ENCODE measurements at regions not wholly inside any gene's neighbourhood (a gene's known extent, or its start where the extent isn't known, plus 50 kb on each side); places are given as distances from the start of the nearest gene placed in this dataset.

GRCh38 chr10:61299841-61300240 is 153.3 kb downstream of the TMEM26 start:
- Histone ChIP-seq H3K27me3 (ENCODE audit: insufficient read depth, low read length, poor library complexity) (no peaks in the 10 kb centered on the region), H3K79me2 (ENCODE audit: insufficient read depth, low read length) (no peaks in the 10 kb centered on the region), H3K36me3 (ENCODE audit: insufficient read depth, low read length) (no peaks in the 10 kb centered on the region; the same call in 1 of the 2 replicates), H3K9me3 (ENCODE audit: insufficient read depth, low read length, severe bottlenecking) (peaks cover 8% of the 10 kb centered on the region), H3K27ac (ENCODE audit: low read length) (no peak overlapping the region), H3K4me3 (ENCODE audit: low read depth in 1 of 2, low read length in 2 of 2) (no peak overlapping the region), H2AFZ (ENCODE audit: low read depth, low read length) (no peak overlapping the region), H3K4me1 (ENCODE audit: insufficient read depth, low read length) (peaks cover 23% of the 10 kb centered on the region), H3K4me2 (ENCODE audit: insufficient read depth, low read length) (no peak overlapping the region), H4K20me1 (ENCODE audit: insufficient read depth, low read length) (no peaks in the 10 kb centered on the region), H3K9ac (ENCODE audit: low read depth, low read length) (no peak overlapping the region)
- no peak for TF ChIP-seq EZH2 (IDR thresholded peaks at IDR 0.05; ENCODE audit: borderline replicate concordance, low read depth, low read length, severe bottlenecking)
- no peak for TF ChIP-seq CTCF (IDR thresholded peaks at IDR 0.05; ENCODE audit: borderline replicate concordance, extremely low read depth, low read length, poor library complexity, severe bottlenecking)
- ATAC-seq (ENCODE audit: insufficient read depth, low read depth): no peak
- no peak for DNase-seq

- no peak for ATAC-seq (ENCODE audit: insufficient read depth, low read depth)
- no peaks in the 10 kb centered on the region for H3K27me3 ChIP-seq (ENCODE audit: insufficient read depth, low read length, poor library complexity)
- peaks cover 25% of the 10 kb centered on the region for H3K4me1 ChIP-seq (ENCODE audit: insufficient read depth, low read length)
- H3K27ac ChIP-seq (ENCODE audit: low read length): no peak overlapping the region
- no peak overlapping the region for H3K9ac ChIP-seq (ENCODE audit: low read depth, low read length)
- no peaks in the 10 kb centered on the region for H3K79me2 ChIP-seq (ENCODE audit: insufficient read depth, low read length)
- TF ChIP-seq CTCF (IDR thresholded peaks at IDR 0.05; ENCODE audit: borderline replicate concordance, extremely low read depth, low read length, poor library complexity, severe bottlenecking) (no peak), EZH2 (IDR thresholded peaks at IDR 0.05; ENCODE audit: borderline replicate concordance, low read depth, low read length, severe bottlenecking) (no peak)
- H3K9me3 ChIP-seq (ENCODE audit: insufficient read depth, low read length, severe bottlenecking): peaks cover 8% of the 10 kb centered on the region
- H2AFZ ChIP-seq (ENCODE audit: low read depth, low read length): no peak overlapping the region
- H4K20me1 ChIP-seq (ENCODE audit: insufficient read depth, low read length): no peaks in the 10 kb centered on the region
- H3K4me3 ChIP-seq (ENCODE audit: low read depth in 1 of 2, low read length in 2 of 2): no peak overlapping the region
- H3K36me3 ChIP-seq (ENCODE audit: insufficient read depth, low read length): no peaks in the 10 kb centered on the region; the same call in 1 of the 2 replicates
- no peak for DNase-seq
- H3K4me2 ChIP-seq (ENCODE audit: insufficient read depth, low read length): no peak overlapping the region
Measured at GRCh38 chr10:61299156-61299555, 154.0 kb downstream of the TMEM26 start.

GRCh38 chr10:61298194-61298593 is 155.0 kb downstream of the TMEM26 start:
- no peak overlapping the region for H3K27ac ChIP-seq (ENCODE audit: low read length)
- TF ChIP-seq CTCF (IDR thresholded peaks at IDR 0.05; ENCODE audit: borderline replicate concordance, extremely low read depth, low read length, poor library complexity, severe bottlenecking): no peak
- no peak for TF ChIP-seq EZH2 (IDR thresholded peaks at IDR 0.05; ENCODE audit: borderline replicate concordance, low read depth, low read length, severe bottlenecking)
- peaks cover 8% of the 10 kb centered on the region for H3K9me3 ChIP-seq (ENCODE audit: insufficient read depth, low read length, severe bottlenecking)
- no peak for DNase-seq
- H3K4me2 ChIP-seq (ENCODE audit: insufficient read depth, low read length): no peak overlapping the region
- no peaks in the 10 kb centered on the region for H3K27me3 ChIP-seq (ENCODE audit: insufficient read depth, low read length, poor library complexity)
- no peak overlapping the region for H3K9ac ChIP-seq (ENCODE audit: low read depth, low read length)
- H2AFZ ChIP-seq (ENCODE audit: low read depth, low read length): no peak overlapping the region
- no peaks in the 10 kb centered on the region; the same call in 1 of the 2 replicates for H3K36me3 ChIP-seq (ENCODE audit: insufficient read depth, low read length)
- peaks cover 25% of the 10 kb centered on the region for H3K4me1 ChIP-seq (ENCODE audit: insufficient read depth, low read length)
- no peak for ATAC-seq (ENCODE audit: insufficient read depth, low read depth)
- no peaks in the 10 kb centered on the region for H3K79me2 ChIP-seq (ENCODE audit: insufficient read depth, low read length)
- H3K4me3 ChIP-seq (ENCODE audit: low read depth in 1 of 2, low read length in 2 of 2): peak overlapping the region in 1 of 2 experiments; percentile 12; a peak in 1 of 4 replicates
- no peaks in the 10 kb centered on the region for H4K20me1 ChIP-seq (ENCODE audit: insufficient read depth, low read length)

GRCh38 chr10:61296161-61296560 is 157.0 kb downstream of the TMEM26 start:
- no peak overlapping the region for H2AFZ ChIP-seq (ENCODE audit: low read depth, low read length)

More at GRCh38 chr10:61296161-61296560, 157.0 kb downstream of the TMEM26 start:
- DNase-seq (peak; percentile 73), ATAC-seq (ENCODE audit: insufficient read depth, low read depth) (peak; percentile 93)
- H3K27ac ChIP-seq (ENCODE audit: low read length): peak overlapping the region; percentile 28; the same call in 1 of the 2 replicates
- no peaks in the 10 kb centered on the region; the same call in 1 of the 2 replicates for H3K36me3 ChIP-seq (ENCODE audit: insufficient read depth, low read length)
- H3K79me2 ChIP-seq (ENCODE audit: insufficient read depth, low read length): no peaks in the 10 kb centered on the region
- H4K20me1 ChIP-seq (ENCODE audit: insufficient read depth, low read length): no peaks in the 10 kb centered on the region
- H3K27me3 ChIP-seq (ENCODE audit: insufficient read depth, low read length, poor library complexity): no peaks in the 10 kb centered on the region
- no peak overlapping the region for H3K4me2 ChIP-seq (ENCODE audit: insufficient read depth, low read length)
- H3K4me3 ChIP-seq (ENCODE audit: low read depth in 1 of 2, low read length in 2 of 2): no peak overlapping the region
- H3K9ac ChIP-seq (ENCODE audit: low read depth, low read length): no peak overlapping the region
- H3K4me1 ChIP-seq (ENCODE audit: insufficient read depth, low read length): peaks cover 25% of the 10 kb centered on the region
- TF ChIP-seq CTCF (IDR thresholded peaks at IDR 0.05; ENCODE audit: borderline replicate concordance, extremely low read depth, low read length, poor library complexity, severe bottlenecking) (no peak), EZH2 (IDR thresholded peaks at IDR 0.05; ENCODE audit: borderline replicate concordance, low read depth, low read length, severe bottlenecking) (no peak)
- peaks cover 8% of the 10 kb centered on the region for H3K9me3 ChIP-seq (ENCODE audit: insufficient read depth, low read length, severe bottlenecking)
